ENCODE measurements at regions not wholly inside any gene's neighbourhood (a gene's known extent, or its start where the extent isn't known, plus 50 kb on each side); places are given as distances from the start of the nearest gene placed in this dataset.

DNA sequence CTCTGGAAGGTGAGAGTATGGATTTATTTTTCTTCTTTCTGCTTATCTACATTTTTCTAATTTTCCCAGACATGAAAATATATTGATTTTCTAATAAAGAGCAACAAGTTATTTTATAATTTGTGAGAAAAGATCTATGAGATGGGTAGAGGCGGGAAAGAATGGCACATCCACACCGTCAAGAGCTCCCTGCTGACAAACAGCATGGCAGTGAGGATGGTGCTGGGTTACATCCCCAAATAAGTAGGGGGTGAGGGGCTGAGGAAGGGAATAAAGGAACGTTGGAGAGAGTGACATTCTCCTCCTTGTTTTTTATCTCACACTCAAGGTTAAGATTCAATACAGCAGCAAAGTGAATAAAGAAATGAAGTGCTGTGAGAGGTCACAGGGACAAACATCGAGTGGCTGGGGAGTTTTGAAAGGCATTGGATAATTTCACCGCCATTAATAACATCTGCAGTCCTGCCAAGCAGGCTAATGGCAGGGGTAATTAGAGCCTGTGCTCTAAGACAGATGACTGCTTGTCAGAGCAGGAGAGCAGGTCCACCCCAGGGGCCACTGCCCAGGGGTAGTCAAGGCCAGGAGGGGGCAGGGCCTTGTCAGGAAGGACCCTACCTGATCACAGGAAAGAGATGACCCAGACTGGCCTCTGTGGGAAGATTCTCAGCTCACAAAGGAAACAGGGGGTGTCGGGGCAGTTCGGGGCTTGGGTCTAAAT is 323.8 kb downstream of the FBXW7 start:
- ChIA-PET POLR2A (ENCODE audit: unreplicated experiment) (no interaction called here), CTCF (no interaction called here)
- H3K9ac ChIP-seq (ENCODE audit: low read length) = no peak overlapping the region
- no peak overlapping the region for H3K4me3 ChIP-seq (ENCODE audit: low read length)
- no peaks in the 10 kb centered on the region for H3K79me2 ChIP-seq (ENCODE audit: low read length)
- TF ChIP-seq EZH2 (IDR thresholded peaks at IDR 0.05; ENCODE audit: low read length, unreplicated experiment) (no peak), EZH2phosphoT487 (IDR thresholded peaks at IDR 0.05; ENCODE audit: borderline replicate concordance, low read length) (no peak)
- TF ChIP-seq, protein P1, sequence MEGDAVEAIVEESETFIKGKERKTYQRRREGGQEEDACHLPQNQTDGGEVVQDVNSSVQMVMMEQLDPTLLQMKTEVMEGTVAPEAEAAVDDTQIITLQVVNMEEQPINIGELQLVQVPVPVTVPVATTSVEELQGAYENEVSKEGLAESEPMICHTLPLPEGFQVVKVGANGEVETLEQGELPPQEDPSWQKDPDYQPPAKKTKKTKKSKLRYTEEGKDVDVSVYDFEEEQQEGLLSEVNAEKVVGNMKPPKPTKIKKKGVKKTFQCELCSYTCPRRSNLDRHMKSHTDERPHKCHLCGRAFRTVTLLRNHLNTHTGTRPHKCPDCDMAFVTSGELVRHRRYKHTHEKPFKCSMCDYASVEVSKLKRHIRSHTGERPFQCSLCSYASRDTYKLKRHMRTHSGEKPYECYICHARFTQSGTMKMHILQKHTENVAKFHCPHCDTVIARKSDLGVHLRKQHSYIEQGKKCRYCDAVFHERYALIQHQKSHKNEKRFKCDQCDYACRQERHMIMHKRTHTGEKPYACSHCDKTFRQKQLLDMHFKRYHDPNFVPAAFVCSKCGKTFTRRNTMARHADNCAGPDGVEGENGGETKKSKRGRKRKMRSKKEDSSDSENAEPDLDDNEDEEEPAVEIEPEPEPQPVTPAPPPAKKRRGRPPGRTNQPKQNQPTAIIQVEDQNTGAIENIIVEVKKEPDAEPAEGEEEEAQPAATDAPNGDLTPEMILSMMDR (conservative IDR thresholded peaks at IDR 0.05; ENCODE audit: low read depth, low read length) = no peak
- no peak overlapping the region for H3K4me2 ChIP-seq (ENCODE audit: low read length)
- H3K9me2 ChIP-seq (replicated peaks; ENCODE audit: low read length) = no peaks in the 10 kb centered on the region
- DNase-seq = no peak
- H2AFZ ChIP-seq (ENCODE audit: low read length) = no peak overlapping the region
- no peak overlapping the region for H3K27ac ChIP-seq (ENCODE audit: low read length)
- no peaks in the 10 kb centered on the region for H3K4me1 ChIP-seq (ENCODE audit: insufficient read depth, low read length)
- BruUV-seq (replicated peaks) = no TSS peak
- intact Hi-C loops (cut with micrococcal nuclease) = no loop called here
- H4K20me1 ChIP-seq (ENCODE audit: low read length) = no peaks in the 10 kb centered on the region
- no peaks in the 10 kb centered on the region for H3K9me3 ChIP-seq (ENCODE audit: low read length)
- H3K27me3 ChIP-seq (ENCODE audit: low read length) = no peaks in the 10 kb centered on the region
- no peaks in the 10 kb centered on the region for H3K36me3 ChIP-seq (ENCODE audit: low read depth, low read length)
- ATAC-seq = no peak
- no peaks in the 10 kb centered on the region for H3F3A ChIP-seq (ENCODE audit: low read length, unreplicated experiment)

DNA sequence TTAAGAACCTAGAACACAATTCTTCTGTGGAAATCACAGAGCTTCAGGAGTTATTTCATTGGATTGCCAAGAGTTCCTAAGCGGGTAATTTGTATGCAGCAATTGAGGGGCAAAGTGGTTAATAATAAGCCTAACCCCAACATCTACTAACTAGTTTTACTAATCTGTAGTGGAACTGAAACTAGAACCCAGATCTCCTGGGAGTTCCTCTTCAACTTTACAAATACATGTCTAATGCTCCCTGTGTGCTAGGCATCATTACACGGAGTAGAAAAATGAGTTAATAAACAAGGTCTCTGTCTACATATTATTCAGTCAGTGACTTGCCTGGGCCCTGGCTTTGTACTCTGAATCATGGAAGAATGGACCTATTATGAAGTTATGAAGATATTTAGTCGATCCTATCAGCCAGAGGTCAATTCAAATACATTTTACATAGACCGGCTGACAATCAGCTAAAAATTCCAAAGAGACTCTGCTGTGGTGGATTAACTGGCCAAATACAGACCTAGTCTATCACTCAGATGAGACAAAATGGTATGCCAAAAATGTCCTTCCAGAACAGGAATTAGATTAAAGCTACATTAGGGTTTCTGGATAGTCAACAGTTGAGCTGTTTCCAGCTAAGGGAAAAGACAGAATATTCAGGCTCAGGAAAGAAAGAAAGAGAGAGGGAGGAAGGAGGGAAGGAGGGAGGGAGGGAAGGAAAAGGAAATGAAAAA is 326.0 kb downstream of the FBXW7 start:
- H2AFZ ChIP-seq (ENCODE audit: low read length) = no peak overlapping the region
- TF ChIP-seq EZH2phosphoT487 (IDR thresholded peaks at IDR 0.05; ENCODE audit: borderline replicate concordance, low read length) (no peak), EZH2 (IDR thresholded peaks at IDR 0.05; ENCODE audit: low read length, unreplicated experiment) (no peak)
- TF ChIP-seq, protein P1 (conservative IDR thresholded peaks at IDR 0.05; ENCODE audit: low read depth, low read length) = no peak

DNA sequence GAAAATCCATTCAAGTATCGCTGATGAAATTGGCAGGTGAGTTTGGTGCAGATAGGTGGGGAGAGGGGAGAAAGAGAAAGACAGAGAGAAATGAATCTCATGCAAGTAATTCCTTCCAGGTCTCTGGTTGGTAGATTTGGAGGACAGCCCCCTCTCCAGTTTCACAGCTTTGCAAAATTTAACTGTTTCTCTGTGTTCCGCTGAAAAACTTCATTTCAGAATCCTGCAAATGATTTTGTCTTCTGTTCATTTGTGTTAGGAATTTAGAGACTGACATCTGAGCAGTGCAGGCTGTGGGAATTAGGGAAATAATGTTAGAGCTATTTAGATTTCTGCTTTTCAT is 328.5 kb downstream of the FBXW7 start:
- ChIA-PET CTCF (no interaction called here), POLR2A (ENCODE audit: unreplicated experiment) (no interaction called here)
- Histone ChIP-seq H3K9me2 (replicated peaks; ENCODE audit: low read length) (no peaks in the 10 kb centered on the region), H3K79me2 (ENCODE audit: low read length) (no peaks in the 10 kb centered on the region), H3K27ac (ENCODE audit: low read length) (no peak overlapping the region), H3K4me2 (ENCODE audit: low read length) (no peak overlapping the region), H3K36me3 (ENCODE audit: low read depth, low read length) (no peaks in the 10 kb centered on the region), H2AFZ (ENCODE audit: low read length) (no peak overlapping the region), H3K9ac (ENCODE audit: low read length) (no peak overlapping the region), H3K4me1 (ENCODE audit: insufficient read depth, low read length) (no peaks in the 10 kb centered on the region), H3K4me3 (ENCODE audit: low read length) (no peak overlapping the region), H4K20me1 (ENCODE audit: low read length) (no peaks in the 10 kb centered on the region), H3K9me3 (ENCODE audit: low read length) (no peaks in the 10 kb centered on the region), H3K27me3 (ENCODE audit: low read length) (no peaks in the 10 kb centered on the region), H3F3A (ENCODE audit: low read length, unreplicated experiment) (no peaks in the 10 kb centered on the region)
- DNase-seq = no peak
- intact Hi-C loops (cut with micrococcal nuclease) = no loop called here
- TF ChIP-seq EZH2phosphoT487 (IDR thresholded peaks at IDR 0.05; ENCODE audit: borderline replicate concordance, low read length) (no peak), EZH2 (IDR thresholded peaks at IDR 0.05; ENCODE audit: low read length, unreplicated experiment) (no peak)
- TF ChIP-seq, protein P1 (conservative IDR thresholded peaks at IDR 0.05; ENCODE audit: low read depth, low read length) = no peak
- ATAC-seq = no peak
- BruUV-seq (replicated peaks) = no TSS peak

More for the DNA sequence above, 326.0 kb downstream of the FBXW7 start:
- Histone ChIP-seq H3K4me1 (ENCODE audit: insufficient read depth, low read length) (no peaks in the 10 kb centered on the region), H3K9ac (ENCODE audit: low read length) (no peak overlapping the region), H3K36me3 (ENCODE audit: low read depth, low read length) (no peaks in the 10 kb centered on the region), H4K20me1 (ENCODE audit: low read length) (no peaks in the 10 kb centered on the region), H3K9me2 (replicated peaks; ENCODE audit: low read length) (no peaks in the 10 kb centered on the region), H3K4me2 (ENCODE audit: low read length) (no peak overlapping the region), H3K4me3 (ENCODE audit: low read length) (no peak overlapping the region), H3K79me2 (ENCODE audit: low read length) (no peaks in the 10 kb centered on the region), H3K27me3 (ENCODE audit: low read length) (no peaks in the 10 kb centered on the region), H3K27ac (ENCODE audit: low read length) (no peak overlapping the region), H3F3A (ENCODE audit: low read length, unreplicated experiment) (no peaks in the 10 kb centered on the region), H3K9me3 (ENCODE audit: low read length) (no peaks in the 10 kb centered on the region)
- CTCF ChIA-PET = no interaction called here
- POLR2A ChIA-PET (ENCODE audit: unreplicated experiment) = no interaction called here
- intact Hi-C loops (cut with micrococcal nuclease) = no loop called here
- ATAC-seq = no peak
- no peak for DNase-seq
- no TSS peak for BruUV-seq (replicated peaks)

All from PC-3 (cell line).